KMS-11 (cell line): ENCODE measurements at regions not wholly inside any gene's neighbourhood (a gene's known extent, or its start where the extent isn't known, plus 50 kb on each side); places are given as distances from the start of the nearest gene placed in this dataset.

Experiments used
- H2AFZ ChIP-seq: fragments of 200-600 bp; sonication (generic); 2 replicates; pipeline ENCODE4 v1.6.1; 2016; ENCODE audit warnings: antibody characterized with exemption, mixed run types, low read depth
- H3K27ac ChIP-seq: fragments of 200-600 bp; sonication (generic); 2 replicates; pipeline ENCODE4 v1.6.1; 2016; ENCODE audit warnings: mild to moderate bottlenecking, mixed run types
- H3K27me3 ChIP-seq: fragments of 200-600 bp; sonication (generic); 2 replicates; pipeline ENCODE4 v1.6.1; 2017; ENCODE audit warnings: mild to moderate bottlenecking, low read depth, mixed run types, moderate library complexity; ENCODE audit not compliant: insufficient read depth
- H3K36me3 ChIP-seq: fragments of 200-600 bp; sonication (generic); 2 replicates; pipeline ENCODE4 v1.6.1; 2017; ENCODE audit warnings: mild to moderate bottlenecking, mixed run types; ENCODE audit not compliant: insufficient read depth
- H3K4me1 ChIP-seq: fragments of 200-600 bp; sonication (generic); 2 replicates; pipeline ENCODE4 v1.6.1; 2016; ENCODE audit warnings: mild to moderate bottlenecking, low read depth, mixed run types; ENCODE audit not compliant: poor library complexity, severe bottlenecking
- H3K4me2 ChIP-seq: fragments of 200-600 bp; sonication (generic); 2 replicates; pipeline ENCODE4 v1.7.0; 2016; ENCODE audit warnings: mild to moderate bottlenecking, mixed run types
- H3K4me3 ChIP-seq: fragments of 200-600 bp; sonication (generic); IDR thresholded peaks from 2 replicates; pipeline ENCODE4 v1.6.1; 2017; ENCODE audit warnings: low read depth, low read length, mixed read lengths; ENCODE audit not compliant: insufficient read depth
- H3K79me2 ChIP-seq: fragments of 200-600 bp; sonication (generic); 2 replicates; pipeline ENCODE4 v1.6.1; 2016; ENCODE audit warnings: low read depth, mixed run types; ENCODE audit not compliant: insufficient read depth
- H3K9ac ChIP-seq: fragments of 200-600 bp; sonication (generic); 2 replicates; pipeline ENCODE4 v1.6.1; 2016; ENCODE audit warnings: mild to moderate bottlenecking, mixed run types
- H4K20me1 ChIP-seq: fragments of 200-600 bp; sonication (generic); 2 replicates; pipeline ENCODE4 v1.6.1; 2016; ENCODE audit warnings: mild to moderate bottlenecking, mixed run types; ENCODE audit not compliant: insufficient read depth
- TF ChIP-seq, protein P1 (sequence below): fragments of 200-600 bp; sonication (generic); conservative IDR thresholded peaks from 2 replicates; pipeline ENCODE4 v1.6.1; 2017; ENCODE audit warnings: low read depth, mild to moderate bottlenecking, antibody characterized with exemption, low read length, moderate library complexity, mixed read lengths

GRCh38 chr5:167166696-167167095 is 1124.7 kb upstream of the WWC1 start:
- Histone ChIP-seq H3K4me2 (no peak overlapping the region), H3K36me3 (no peaks in the 10 kb centered on the region), H3K79me2 (no peaks in the 10 kb centered on the region), H3K4me1 (no peaks in the 10 kb centered on the region), H3K9ac (no peak overlapping the region), H4K20me1 (no peaks in the 10 kb centered on the region), H3K27ac (no peak overlapping the region), H3K4me3 (no peak overlapping the region), H3K27me3 (no peaks in the 10 kb centered on the region), H2AFZ (no peak overlapping the region)
- TF ChIP-seq, protein P1, sequence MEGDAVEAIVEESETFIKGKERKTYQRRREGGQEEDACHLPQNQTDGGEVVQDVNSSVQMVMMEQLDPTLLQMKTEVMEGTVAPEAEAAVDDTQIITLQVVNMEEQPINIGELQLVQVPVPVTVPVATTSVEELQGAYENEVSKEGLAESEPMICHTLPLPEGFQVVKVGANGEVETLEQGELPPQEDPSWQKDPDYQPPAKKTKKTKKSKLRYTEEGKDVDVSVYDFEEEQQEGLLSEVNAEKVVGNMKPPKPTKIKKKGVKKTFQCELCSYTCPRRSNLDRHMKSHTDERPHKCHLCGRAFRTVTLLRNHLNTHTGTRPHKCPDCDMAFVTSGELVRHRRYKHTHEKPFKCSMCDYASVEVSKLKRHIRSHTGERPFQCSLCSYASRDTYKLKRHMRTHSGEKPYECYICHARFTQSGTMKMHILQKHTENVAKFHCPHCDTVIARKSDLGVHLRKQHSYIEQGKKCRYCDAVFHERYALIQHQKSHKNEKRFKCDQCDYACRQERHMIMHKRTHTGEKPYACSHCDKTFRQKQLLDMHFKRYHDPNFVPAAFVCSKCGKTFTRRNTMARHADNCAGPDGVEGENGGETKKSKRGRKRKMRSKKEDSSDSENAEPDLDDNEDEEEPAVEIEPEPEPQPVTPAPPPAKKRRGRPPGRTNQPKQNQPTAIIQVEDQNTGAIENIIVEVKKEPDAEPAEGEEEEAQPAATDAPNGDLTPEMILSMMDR: no peak

DNA sequence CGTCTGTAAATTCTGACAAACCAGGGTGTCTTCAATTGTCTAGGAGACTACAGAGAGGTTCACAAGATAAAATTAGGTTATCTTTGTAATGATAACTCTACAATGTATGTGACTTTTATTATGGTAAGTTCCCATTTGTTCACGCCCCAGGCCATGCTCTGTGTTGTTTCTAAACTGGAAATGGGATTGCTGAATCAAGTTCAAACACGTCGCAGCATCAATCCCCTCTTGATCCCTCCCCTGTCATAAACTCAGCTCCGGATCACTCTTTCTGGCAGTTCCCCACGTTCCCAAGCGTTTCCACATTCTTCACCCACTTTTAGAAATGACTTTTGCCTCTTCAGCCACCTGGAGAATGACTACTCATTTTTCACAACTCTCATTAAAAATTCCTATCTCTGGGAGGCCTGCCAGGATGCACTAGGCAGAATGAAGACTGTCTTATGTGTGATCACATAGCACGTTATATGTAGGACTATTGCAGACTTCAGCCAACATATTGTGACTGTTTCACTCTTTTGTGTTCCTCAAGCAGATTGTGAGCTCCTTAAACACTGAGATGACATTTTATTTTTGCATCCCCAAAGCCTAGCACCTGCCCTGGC is 1124.2 kb upstream of the WWC1 start:
- Histone ChIP-seq H3K27me3 (no peaks in the 10 kb centered on the region), H3K9ac (no peak overlapping the region), H4K20me1 (no peaks in the 10 kb centered on the region), H3K4me3 (no peak overlapping the region), H3K79me2 (no peaks in the 10 kb centered on the region), H3K27ac (no peak overlapping the region), H3K4me2 (no peak overlapping the region), H2AFZ (no peak overlapping the region), H3K4me1 (no peaks in the 10 kb centered on the region), H3K36me3 (no peaks in the 10 kb centered on the region)
- TF ChIP-seq, protein P1: no peak

DNA sequence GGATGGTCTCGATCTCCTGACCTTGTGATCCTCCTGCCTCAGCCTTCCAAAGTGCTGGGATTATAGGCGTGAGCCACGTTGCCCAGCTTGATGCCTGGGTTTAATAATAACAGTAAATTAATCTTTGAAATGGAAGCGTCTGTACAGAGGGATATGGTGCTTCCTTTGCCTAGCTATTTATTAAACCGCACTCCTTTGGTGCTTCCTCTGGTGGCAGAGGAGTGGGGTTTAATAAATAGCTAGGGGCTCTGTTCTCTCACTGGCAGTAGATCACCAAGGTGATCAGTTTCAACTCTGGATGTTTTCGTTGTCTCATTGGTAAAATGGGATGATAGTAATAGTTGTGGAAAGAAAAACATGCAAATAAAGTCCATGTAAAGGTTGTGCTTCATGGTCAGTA is 1122.5 kb upstream of the WWC1 start:
- Histone ChIP-seq H4K20me1 (no peaks in the 10 kb centered on the region), H3K4me1 (no peaks in the 10 kb centered on the region), H3K27ac (no peak overlapping the region)

GRCh38 chr5:167171056-167171455 is 1120.4 kb upstream of the WWC1 start:
- Histone ChIP-seq H2AFZ (no peak overlapping the region), H4K20me1 (no peaks in the 10 kb centered on the region), H3K9ac (no peak overlapping the region), H3K27ac (no peak overlapping the region), H3K4me3 (no peak overlapping the region), H3K4me2 (no peak overlapping the region), H3K4me1 (no peaks in the 10 kb centered on the region), H3K36me3 (no peaks in the 10 kb centered on the region), H3K27me3 (no peaks in the 10 kb centered on the region), H3K79me2 (no peaks in the 10 kb centered on the region)
- TF ChIP-seq, protein P1: no peak

More for the DNA sequence above, 1122.5 kb upstream of the WWC1 start:
- H3K27me3 ChIP-seq: no peaks in the 10 kb centered on the region
- H3K36me3 ChIP-seq: no peaks in the 10 kb centered on the region
- H2AFZ ChIP-seq: no peak overlapping the region
- no peak overlapping the region for H3K4me2 ChIP-seq
- no peaks in the 10 kb centered on the region for H3K79me2 ChIP-seq
- H3K4me3 ChIP-seq: no peak overlapping the region
- TF ChIP-seq, protein P1: no peak
- no peak overlapping the region for H3K9ac ChIP-seq
